Upper lobe of left lung (tissue), 4 donors: ENCODE measurements at regions not wholly inside any gene's neighbourhood (a gene's known extent, or its start where the extent isn't known, plus 50 kb on each side); places are given as distances from the start of the nearest gene placed in this dataset.

Experiments used
- POLR2A ChIP-seq, 4 donors: fragments of 450-650 bp; IDR thresholded peaks; one replicate each; pipeline ENCODE4 v1.5.1; 2016 to 2017; ENCODE audit warnings: antibody characterized with exemption in 4 of 4, mild to moderate bottlenecking in 2 of 4
- TF ChIP-seq, protein P1 (sequence below), 6 experiments: fragments of 450-650 bp in 4 of 6; fragments of 200-600 bp in 2 of 6; sonication (generic) in 2 of 6; IDR thresholded peaks; one replicate each; pipeline ENCODE4 v1.5.1; 2016 to 2019; ENCODE audit warnings: antibody characterized with exemption in 6 of 6

- TF ChIP-seq, protein P1, sequence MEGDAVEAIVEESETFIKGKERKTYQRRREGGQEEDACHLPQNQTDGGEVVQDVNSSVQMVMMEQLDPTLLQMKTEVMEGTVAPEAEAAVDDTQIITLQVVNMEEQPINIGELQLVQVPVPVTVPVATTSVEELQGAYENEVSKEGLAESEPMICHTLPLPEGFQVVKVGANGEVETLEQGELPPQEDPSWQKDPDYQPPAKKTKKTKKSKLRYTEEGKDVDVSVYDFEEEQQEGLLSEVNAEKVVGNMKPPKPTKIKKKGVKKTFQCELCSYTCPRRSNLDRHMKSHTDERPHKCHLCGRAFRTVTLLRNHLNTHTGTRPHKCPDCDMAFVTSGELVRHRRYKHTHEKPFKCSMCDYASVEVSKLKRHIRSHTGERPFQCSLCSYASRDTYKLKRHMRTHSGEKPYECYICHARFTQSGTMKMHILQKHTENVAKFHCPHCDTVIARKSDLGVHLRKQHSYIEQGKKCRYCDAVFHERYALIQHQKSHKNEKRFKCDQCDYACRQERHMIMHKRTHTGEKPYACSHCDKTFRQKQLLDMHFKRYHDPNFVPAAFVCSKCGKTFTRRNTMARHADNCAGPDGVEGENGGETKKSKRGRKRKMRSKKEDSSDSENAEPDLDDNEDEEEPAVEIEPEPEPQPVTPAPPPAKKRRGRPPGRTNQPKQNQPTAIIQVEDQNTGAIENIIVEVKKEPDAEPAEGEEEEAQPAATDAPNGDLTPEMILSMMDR (IDR thresholded peaks at IDR 0.05) = no peak
- TF ChIP-seq POLR2A (IDR thresholded peaks at IDR 0.05) = no peak
Measured at GRCh38 chr5:52707616-52708015, 80.1 kb upstream of the ITGA1 start.
